ENCODE measurements at regions not wholly inside any gene's neighbourhood (a gene's known extent, or its start where the extent isn't known, plus 50 kb on each side); places are given as distances from the start of the nearest gene placed in this dataset.

DNA sequence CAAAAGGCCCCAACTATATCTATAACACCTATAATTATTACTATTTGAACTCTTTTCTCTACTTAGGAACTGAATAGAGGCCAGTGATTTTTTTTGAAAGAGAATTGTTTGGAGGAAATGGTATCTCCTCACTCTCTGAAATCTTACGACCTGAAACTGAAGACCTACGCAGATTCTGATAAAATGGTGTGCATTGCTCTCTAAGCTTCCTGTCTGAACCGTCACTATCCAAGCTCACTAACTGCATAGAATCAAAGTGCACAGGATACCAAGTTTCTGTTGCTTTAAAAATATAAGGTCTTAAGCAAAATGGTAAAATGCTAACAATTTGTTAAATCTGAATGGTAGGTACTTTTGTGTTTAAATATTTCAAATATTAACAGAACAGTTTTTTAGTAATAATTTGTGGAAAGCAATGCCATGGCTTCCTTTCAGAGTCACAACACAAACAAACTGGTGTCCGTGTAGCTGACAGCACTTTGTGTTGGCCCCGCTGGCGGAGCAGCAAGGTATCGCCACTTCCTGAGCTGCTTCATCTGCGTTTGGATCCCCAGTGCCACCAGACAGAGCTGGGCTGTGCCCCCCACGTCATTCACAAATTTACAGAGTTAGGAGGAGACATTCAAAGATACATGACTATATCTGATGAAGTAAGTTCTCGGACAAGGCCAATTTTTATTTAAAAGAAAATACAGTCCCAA is 313.9 kb downstream of the FBXW7 start:
- no peaks in the 10 kb centered on the region for H3K27me3 ChIP-seq (ENCODE audit: insufficient read depth, low read length)
- H3K4me1 ChIP-seq (ENCODE audit: insufficient read depth, low read length) = no peaks in the 10 kb centered on the region
- H3K4me3 ChIP-seq (ENCODE audit: low read length) = no peak overlapping the region
- H3K9me3 ChIP-seq (ENCODE audit: low read depth, low read length) = no peaks in the 10 kb centered on the region

GRCh38 chr4:152220201-152220666 is 315.7 kb downstream of the FBXW7 start:
- H3K9me3 ChIP-seq (ENCODE audit: low read depth, low read length) = peaks cover 4% of the 10 kb centered on the region
- H3K4me3 ChIP-seq (ENCODE audit: low read length) = no peak overlapping the region
- H3K4me1 ChIP-seq (ENCODE audit: insufficient read depth, low read length) = no peaks in the 10 kb centered on the region
- no peaks in the 10 kb centered on the region for H3K27me3 ChIP-seq (ENCODE audit: insufficient read depth, low read length)

GRCh38 chr4:152218576-152218975 is 317.3 kb downstream of the FBXW7 start:
- H3K4me3 ChIP-seq (ENCODE audit: low read length) = no peak overlapping the region
- peaks cover 7% of the 10 kb centered on the region for H3K9me3 ChIP-seq (ENCODE audit: low read depth, low read length)
- H3K27me3 ChIP-seq (ENCODE audit: insufficient read depth, low read length) = no peaks in the 10 kb centered on the region
- H3K4me1 ChIP-seq (ENCODE audit: insufficient read depth, low read length) = no peaks in the 10 kb centered on the region

- no peaks in the 10 kb centered on the region for H3K4me1 ChIP-seq (ENCODE audit: insufficient read depth, low read length)
- no peaks in the 10 kb centered on the region for H3K27me3 ChIP-seq (ENCODE audit: insufficient read depth, low read length)
- no peak overlapping the region for H3K4me3 ChIP-seq (ENCODE audit: low read length)
- peaks cover 7% of the 10 kb centered on the region for H3K9me3 ChIP-seq (ENCODE audit: low read depth, low read length)
These were observed 318.0 kb downstream of the FBXW7 start for GRCh38 chr4:152217896-152218295.

GRCh38 chr4:152211936-152212653 is 323.8 kb downstream of the FBXW7 start:
- H3K9me3 ChIP-seq (ENCODE audit: low read depth, low read length) = peaks cover 7% of the 10 kb centered on the region
- H3K27me3 ChIP-seq (ENCODE audit: insufficient read depth, low read length) = no peaks in the 10 kb centered on the region
- H3K4me3 ChIP-seq (ENCODE audit: low read length) = no peak overlapping the region
- no peaks in the 10 kb centered on the region for H3K4me1 ChIP-seq (ENCODE audit: insufficient read depth, low read length)

- no peak overlapping the region for H3K4me3 ChIP-seq (ENCODE audit: low read length)
- peaks cover under 1% of the 10 kb centered on the region for H3K9me3 ChIP-seq (ENCODE audit: low read depth, low read length)
- no peaks in the 10 kb centered on the region for H3K27me3 ChIP-seq (ENCODE audit: insufficient read depth, low read length)
- no peaks in the 10 kb centered on the region for H3K4me1 ChIP-seq (ENCODE audit: insufficient read depth, low read length)
These were observed 326.0 kb downstream of the FBXW7 start for GRCh38 chr4:152209772-152210493.

- Histone ChIP-seq H3K27me3 (ENCODE audit: insufficient read depth, low read length) (no peaks in the 10 kb centered on the region), H3K9me3 (ENCODE audit: low read depth, low read length) (no peaks in the 10 kb centered on the region), H3K4me3 (ENCODE audit: low read length) (no peak overlapping the region), H3K4me1 (ENCODE audit: insufficient read depth, low read length) (no peaks in the 10 kb centered on the region)
These were observed 328.5 kb downstream of the FBXW7 start for GRCh38 chr4:152207378-152207720.

DNA sequence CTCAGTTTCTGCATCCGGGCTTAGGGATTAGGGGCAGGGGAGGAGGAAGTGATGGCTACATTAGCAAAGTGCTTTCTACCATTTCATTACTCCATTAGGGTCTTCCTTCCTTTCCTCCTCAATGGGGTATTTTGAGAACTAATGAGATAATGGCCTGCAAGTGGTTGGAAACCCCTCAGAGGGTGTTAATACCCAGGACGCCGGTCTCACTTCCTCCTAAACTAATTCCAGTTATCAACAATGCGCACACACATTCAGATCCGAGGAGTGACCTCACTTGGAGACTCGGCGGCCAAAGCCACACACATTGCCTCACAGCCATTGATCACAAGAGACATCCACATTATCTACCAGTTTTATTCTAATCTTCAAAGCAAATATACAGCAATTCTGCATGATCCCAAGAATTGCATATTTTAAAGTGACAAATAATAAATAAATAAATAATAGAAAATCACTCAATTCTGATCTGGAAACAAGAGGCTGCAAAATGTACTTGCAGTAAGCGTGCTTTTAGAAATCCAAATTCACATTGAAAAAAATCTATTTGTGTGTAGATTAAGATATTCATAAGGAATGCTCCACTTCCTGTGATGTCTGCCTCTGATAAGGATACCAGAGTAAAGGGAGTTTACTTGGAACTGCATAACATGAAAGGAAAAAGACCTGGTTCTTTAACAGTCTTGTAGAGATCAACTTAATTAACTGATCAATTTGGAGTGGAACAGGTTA is 329.1 kb downstream of the FBXW7 start:
- no peak overlapping the region for H3K4me3 ChIP-seq (ENCODE audit: low read length)
- H3K9me3 ChIP-seq (ENCODE audit: low read depth, low read length) = no peaks in the 10 kb centered on the region
- H3K27me3 ChIP-seq (ENCODE audit: insufficient read depth, low read length) = no peaks in the 10 kb centered on the region
- no peaks in the 10 kb centered on the region for H3K4me1 ChIP-seq (ENCODE audit: insufficient read depth, low read length)

- Histone ChIP-seq H3K4me3 (ENCODE audit: low read length) (no peak overlapping the region), H3K27me3 (ENCODE audit: insufficient read depth, low read length) (no peaks in the 10 kb centered on the region), H3K9me3 (ENCODE audit: low read depth, low read length) (no peaks in the 10 kb centered on the region), H3K4me1 (ENCODE audit: insufficient read depth, low read length) (no peaks in the 10 kb centered on the region)
These were observed 329.7 kb downstream of the FBXW7 start for GRCh38 chr4:152206185-152206584.

- Histone ChIP-seq H3K9me3 (ENCODE audit: low read depth, low read length) (no peaks in the 10 kb centered on the region), H3K27me3 (ENCODE audit: insufficient read depth, low read length) (no peaks in the 10 kb centered on the region), H3K4me3 (ENCODE audit: low read length) (no peak overlapping the region), H3K4me1 (ENCODE audit: insufficient read depth, low read length) (no peaks in the 10 kb centered on the region)
These were observed 333.5 kb downstream of the FBXW7 start for GRCh38 chr4:152202415-152202814.

- Histone ChIP-seq H3K27me3 (ENCODE audit: insufficient read depth, low read length) (no peaks in the 10 kb centered on the region), H3K9me3 (ENCODE audit: low read depth, low read length) (no peaks in the 10 kb centered on the region), H3K4me3 (ENCODE audit: low read length) (no peak overlapping the region), H3K4me1 (ENCODE audit: insufficient read depth, low read length) (no peaks in the 10 kb centered on the region)
These were observed 335.2 kb downstream of the FBXW7 start for GRCh38 chr4:152200511-152201333.

DNA sequence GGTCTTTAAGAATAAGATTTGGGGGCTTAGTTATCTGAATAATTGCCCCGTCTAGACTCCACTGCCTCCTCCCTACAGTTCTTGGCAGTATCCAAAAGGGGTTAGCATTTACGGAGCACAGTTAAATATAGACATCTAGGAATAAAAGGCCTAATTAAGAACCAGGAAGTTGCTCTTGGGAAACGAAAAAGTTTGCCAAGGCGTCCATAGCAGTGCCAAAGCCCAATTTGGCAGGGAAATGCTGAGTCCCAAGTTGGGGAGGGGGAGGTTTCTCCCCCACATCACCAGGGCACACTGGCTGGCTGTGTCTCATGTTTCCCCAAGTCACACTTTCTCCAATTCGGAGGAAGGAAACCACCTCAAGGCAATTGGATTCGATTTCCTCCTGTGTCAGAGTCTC is 338.7 kb downstream of the FBXW7 start:
- H3K4me3 ChIP-seq (ENCODE audit: low read length) = no peak overlapping the region
- no peaks in the 10 kb centered on the region for H3K4me1 ChIP-seq (ENCODE audit: insufficient read depth, low read length)
- no peaks in the 10 kb centered on the region for H3K27me3 ChIP-seq (ENCODE audit: insufficient read depth, low read length)
- no peaks in the 10 kb centered on the region for H3K9me3 ChIP-seq (ENCODE audit: low read depth, low read length)

GRCh38 chr4:152195888-152196287 is 340.0 kb downstream of the FBXW7 start:
- Histone ChIP-seq H3K4me1 (ENCODE audit: insufficient read depth, low read length) (no peaks in the 10 kb centered on the region), H3K27me3 (ENCODE audit: insufficient read depth, low read length) (no peaks in the 10 kb centered on the region), H3K4me3 (ENCODE audit: low read length) (no peak overlapping the region), H3K9me3 (ENCODE audit: low read depth, low read length) (no peaks in the 10 kb centered on the region)

- no peaks in the 10 kb centered on the region for H3K4me1 ChIP-seq (ENCODE audit: insufficient read depth, low read length)
- H3K9me3 ChIP-seq (ENCODE audit: low read depth, low read length) = no peaks in the 10 kb centered on the region
- H3K27me3 ChIP-seq (ENCODE audit: insufficient read depth, low read length) = no peaks in the 10 kb centered on the region
- no peak overlapping the region for H3K4me3 ChIP-seq (ENCODE audit: low read length)
These were observed 342.8 kb downstream of the FBXW7 start for GRCh38 chr4:152193059-152193458.

Measured in mononuclear cell (primary cell).